ENCODE measurements at regions not wholly inside any gene's neighbourhood (a gene's known extent, or its start where the extent isn't known, plus 50 kb on each side); places are given as distances from the start of the nearest gene placed in this dataset.

GRCh38 chr4:171025776-171026175 lies 787.4 kb upstream of the GALNTL6 start:
- no peak for FAIRE-seq
- dilution Hi-C loops (cut with MboI; ENCODE audit: extremely low pct_ligation_motif_present, low sequenced_read_pairs) = no loop called here
- no peaks in the 10 kb centered on the region for H3K4me1 ChIP-seq (ENCODE audit: control insufficient read depth, extremely low read depth, insufficient read depth, low read length)

GRCh38 chr4:171025343-171025742 lies 787.9 kb upstream of the GALNTL6 start:
- Histone ChIP-seq H4K20me1 (ENCODE audit: control insufficient read depth, extremely low read depth, insufficient read depth, low read length) (no peaks in the 10 kb centered on the region), H3K9ac (ENCODE audit: control insufficient read depth, extremely low read depth, insufficient read depth, low read length) (no peak overlapping the region), H3K9me3 (ENCODE audit: control insufficient read depth, low read depth, low read length) (no peaks in the 10 kb centered on the region), H3K4me3 (ENCODE audit: control insufficient read depth in 2 of 3, extremely low read depth in 1 of 3, insufficient read depth in 2 of 3, low read depth in 1 of 3, low read length in 3 of 3) (no peak overlapping the region), H3K27me3 (ENCODE audit: control insufficient read depth, extremely low read depth, insufficient read depth, low read length) (no peaks in the 10 kb centered on the region), H3K4me2 (ENCODE audit: control insufficient read depth, extremely low read depth, insufficient read depth, low read depth, low read length) (no peak overlapping the region), H3K36me3 (ENCODE audit: control insufficient read depth in 2 of 2, extremely low read depth in 1 of 2, insufficient read depth in 2 of 2, low read length in 2 of 2) (no peaks in the 10 kb centered on the region), H3K9me1 (ENCODE audit: control insufficient read depth, extremely low read depth, insufficient read depth, low read length) (no peaks in the 10 kb centered on the region), H3K4me1 (ENCODE audit: control insufficient read depth, extremely low read depth, insufficient read depth, low read length) (no peaks in the 10 kb centered on the region), H2AFZ (ENCODE audit: control insufficient read depth, low read length) (no peak overlapping the region), H3K79me2 (ENCODE audit: control insufficient read depth, insufficient read depth, low read length) (no peaks in the 10 kb centered on the region), H3K27ac (ENCODE audit: control insufficient read depth, insufficient read depth, low read length) (no peak overlapping the region)
- DNase-seq (ENCODE audit: low read depth, low spot score) (no peak), FAIRE-seq (no peak)
- dilution Hi-C loops (cut with MboI; ENCODE audit: extremely low pct_ligation_motif_present, low sequenced_read_pairs) = no loop called here
- no peak for TF ChIP-seq CTCF (optimal IDR thresholded peaks at IDR 0.05 in 1 of 3, IDR thresholded peaks at IDR 0.05 in 1 of 3, conservative IDR thresholded peaks at IDR 0.05 in 1 of 3; ENCODE audit: extremely low read depth in 1 of 3, insufficient read depth in 2 of 3, low read length in 3 of 3)
- TF ChIP-seq EZH2 (IDR thresholded peaks at IDR 0.05; ENCODE audit: low read length) = no peak

More at GRCh38 chr4:171025776-171026175, 787.4 kb upstream of the GALNTL6 start:
- DNase-seq (ENCODE audit: low read depth, low spot score) = no peak
- Histone ChIP-seq H3K27me3 (ENCODE audit: control insufficient read depth, extremely low read depth, insufficient read depth, low read length) (no peaks in the 10 kb centered on the region), H3K9ac (ENCODE audit: control insufficient read depth, extremely low read depth, insufficient read depth, low read length) (no peak overlapping the region), H3K27ac (ENCODE audit: control insufficient read depth, insufficient read depth, low read length) (no peak overlapping the region), H2AFZ (ENCODE audit: control insufficient read depth, low read length) (no peak overlapping the region), H3K9me1 (ENCODE audit: control insufficient read depth, extremely low read depth, insufficient read depth, low read length) (no peaks in the 10 kb centered on the region), H3K4me3 (ENCODE audit: control insufficient read depth in 2 of 3, extremely low read depth in 1 of 3, insufficient read depth in 2 of 3, low read depth in 1 of 3, low read length in 3 of 3) (no peak overlapping the region), H3K9me3 (ENCODE audit: control insufficient read depth, low read depth, low read length) (no peaks in the 10 kb centered on the region), H3K4me2 (ENCODE audit: control insufficient read depth, extremely low read depth, insufficient read depth, low read depth, low read length) (no peak overlapping the region), H3K79me2 (ENCODE audit: control insufficient read depth, insufficient read depth, low read length) (no peaks in the 10 kb centered on the region), H3K36me3 (ENCODE audit: control insufficient read depth in 2 of 2, extremely low read depth in 1 of 2, insufficient read depth in 2 of 2, low read length in 2 of 2) (no peaks in the 10 kb centered on the region), H4K20me1 (ENCODE audit: control insufficient read depth, extremely low read depth, insufficient read depth, low read length) (no peaks in the 10 kb centered on the region)
- no peak for TF ChIP-seq CTCF (optimal IDR thresholded peaks at IDR 0.05 in 1 of 3, IDR thresholded peaks at IDR 0.05 in 1 of 3, conservative IDR thresholded peaks at IDR 0.05 in 1 of 3; ENCODE audit: extremely low read depth in 1 of 3, insufficient read depth in 2 of 3, low read length in 3 of 3)
- TF ChIP-seq EZH2 (IDR thresholded peaks at IDR 0.05; ENCODE audit: low read length) = no peak
